GM12878 (cell line): ENCODE measurements at regions not wholly inside any gene's neighbourhood (a gene's known extent, or its start where the extent isn't known, plus 50 kb on each side); places are given as distances from the start of the nearest gene placed in this dataset.

Experiments
- ATAC-seq: fragments of 200-7000 bp; cut with Tn5 transposase; 3 replicates; pipeline ENCODE4 v1.9.1; 2020; ENCODE audit warnings: mild to moderate bottlenecking, moderate library complexity
- BruUV-seq: library from RNA; stranded (reverse); fragments of 400-500 nt; replicated peaks from 2 replicates; lab custom pipeline; 2021; lab: Mats Ljungman, UMichigan
- CTCF ChIA-PET: fragments of 300-600 bp; sonication (Branson Sonifier 250); formaldehyde crosslinking; extraction: SDS; loops from one replicate; lab custom pipeline; 2021; ENCODE audit warnings: inconsistent platforms; lab: Yijun Ruan, JAX
- POLR2A ChIA-PET: fragments of 350-600 bp; formaldehyde crosslinking; extraction: SDS; loops from one replicate; lab custom pipeline; 2021; ENCODE audit warnings: inconsistent platforms; lab: Charles Lee
- RAD21 ChIA-PET: fragments of 300-600 bp; sonication (Branson Sonifier 250); formaldehyde crosslinking; loops from one replicate; lab custom pipeline; 2023; ENCODE audit warnings: antibody characterized with exemption; ENCODE audit not compliant: unreplicated experiment; lab: Charles Lee
- SMC1A ChIA-PET: fragments of 300-600 bp; sonication (Branson Sonifier 250); formaldehyde crosslinking; loops from one replicate; lab custom pipeline; 2023; ENCODE audit not compliant: unreplicated experiment, uncharacterized antibody; lab: Charles Lee
- DNase-seq: peaks from one replicate; pipeline ENCODE4 v3.0.0-alpha.2; 2011; ENCODE audit warnings: low read depth, low spot score
- FAIRE-seq: peaks from 3 replicates; lab custom pipeline; 2011; peaks lifted over from hg19 to GRCh38; lab: Jason Lieb, UNC
- H2AFZ ChIP-seq: 2 replicates; pipeline ENCODE4 v1.6.0; 2011; ENCODE audit warnings: low read depth, low read length, control low read depth; ENCODE audit not compliant: control insufficient read depth
- H3K27ac ChIP-seq: 2 replicates; pipeline ENCODE4 v1.5.1; 2011; ENCODE audit warnings: control low read depth; ENCODE audit not compliant: control insufficient read depth, insufficient read depth
- H3K27me3 ChIP-seq, 2 experiments: replicated peaks in 1 of 2; 2 replicates each; pipeline versions ENCODE4 v1.6.0 to v1.6.1; 2011; ENCODE audit warnings: low read length in 1 of 2; ENCODE audit not compliant: control insufficient read depth in 2 of 2, insufficient read depth in 2 of 2
- H3K36me3 ChIP-seq, 2 experiments: 2 replicates each; pipeline ENCODE4 v1.5.1; 2011; ENCODE audit warnings: low read length in 1 of 2; ENCODE audit not compliant: control insufficient read depth in 2 of 2, insufficient read depth in 2 of 2
- H3K4me1 ChIP-seq: 2 replicates; pipeline ENCODE4 v1.6.1; 2011; ENCODE audit warnings: mild to moderate bottlenecking, low read length, moderate library complexity, mixed read lengths; ENCODE audit not compliant: control insufficient read depth, insufficient read depth
- H3K4me2 ChIP-seq: 2 replicates; pipeline ENCODE4 v1.6.0; 2011; ENCODE audit warnings: control low read depth; ENCODE audit not compliant: control insufficient read depth, insufficient read depth
- H3K4me3 ChIP-seq: fragments of 200-600 bp; sonication (generic); 2 replicates; pipeline ENCODE4 v1.5.1; 2016
- H3K79me2 ChIP-seq: 2 replicates; pipeline ENCODE4 v1.6.0; 2011; ENCODE audit warnings: low read length; ENCODE audit not compliant: control insufficient read depth, insufficient read depth
- H3K9ac ChIP-seq: 2 replicates; pipeline ENCODE4 v1.8.0; 2011; ENCODE audit warnings: low read length, control low read depth, mixed read lengths; ENCODE audit not compliant: control insufficient read depth, insufficient read depth
- H3K9me3 ChIP-seq: replicated peaks from 3 replicates; pipeline ENCODE4 v1.5.1; 2011; ENCODE audit warnings: mild to moderate bottlenecking, low read length; ENCODE audit not compliant: control insufficient read depth, insufficient read depth
- H4K20me1 ChIP-seq: 2 replicates; pipeline ENCODE4 v1.6.0; 2011; ENCODE audit not compliant: control insufficient read depth, insufficient read depth
- CBX5 ChIP-seq: sonication (generic); IDR thresholded peaks from 2 replicates; pipeline ENCODE4 v1.6.1; 2016; ENCODE audit warnings: low read depth, moderate library complexity, mild to moderate bottlenecking, inconsistent platforms
- CREM ChIP-seq: IDR thresholded peaks from 2 replicates; pipeline ENCODE4 v1.6.1; 2014; ENCODE audit warnings: antibody characterized with exemption, low read depth
- CTCF ChIP-seq, 3 experiments: IDR thresholded peaks in 2 of 3; conservative IDR thresholded peaks in 1 of 3; 2 replicates each; pipeline ENCODE4 v1.5.1; 2011; ENCODE audit warnings: low read depth in 3 of 3, low read length in 3 of 3, mild to moderate bottlenecking in 3 of 3, control low read depth in 2 of 3, moderate library complexity in 2 of 3, inconsistent platforms in 1 of 3, mixed read lengths in 1 of 3; ENCODE audit not compliant: control insufficient read depth in 2 of 3, insufficient read depth in 1 of 3; ENCODE audit errors: extremely low read depth in 1 of 3
- E2F8 ChIP-seq: fragments of 450-650 bp; IDR thresholded peaks from 2 replicates; pipeline ENCODE4 v1.6.1; 2018; ENCODE audit warnings: mild to moderate bottlenecking, low read depth, moderate library complexity; ENCODE audit not compliant: partially characterized antibody
- MEF2A ChIP-seq: IDR thresholded peaks from 2 replicates; pipeline ENCODE4 v1.6.1; 2011; ENCODE audit warnings: low read depth, mild to moderate bottlenecking, low read length, moderate library complexity; ENCODE audit not compliant: insufficient read depth
- REST ChIP-seq: IDR thresholded peaks from 2 replicates; pipeline ENCODE4 v1.6.1; 2012; ENCODE audit warnings: mild to moderate bottlenecking, low read depth, low read length
- SIN3A ChIP-seq: IDR thresholded peaks from 2 replicates; pipeline ENCODE4 v1.6.1; 2012; ENCODE audit warnings: low read depth, low read length, improper control_type of control experiment
- SP1 ChIP-seq: IDR thresholded peaks from one replicate; pipeline ENCODE4 v1.6.1; 2011; ENCODE audit warnings: low read depth, low read length
- TARDBP ChIP-seq: IDR thresholded peaks from 2 replicates; pipeline ENCODE4 v1.6.1; 2016; ENCODE audit warnings: borderline replicate concordance
- ZBED1 ChIP-seq: IDR thresholded peaks from 2 replicates; pipeline ENCODE4 v1.6.1; 2016; ENCODE audit warnings: borderline replicate concordance
- ZZZ3 ChIP-seq: IDR thresholded peaks from 2 replicates; pipeline ENCODE4 v1.6.1; 2011; ENCODE audit warnings: low read depth; ENCODE audit not compliant: control insufficient read depth, insufficient read length
- WGBS: methylation state at CpG from one replicate; pipeline ENCODE4 v1.1.6; 2016; ENCODE audit warnings: low lambda C conversion rate; ENCODE audit not compliant: insufficient replicate concordance, insufficient coverage; ENCODE audit errors: missing lambda C conversion rate; 5-methylcytosine and 5-hydroxymethylcytosine counted together
- in situ Hi-C: fragments of 300-500 bp; cut with MboI; formaldehyde crosslinking; loops from 9 replicates; pipeline ENCODE4 v1.14.3; 2018; ENCODE audit warnings: mixed read lengths
- intact Hi-C: fragments of 100-400 bp; cut with micrococcal nuclease; formaldehyde crosslinking; loops from one replicate; pipeline ENCODE4 v1.14.2; 2022; ENCODE audit not compliant: unreplicated experiment

GRCh38 chr2:149787206-149787605, 199.6 kb upstream of the MMADHC start:
- no TSS peak for BruUV-seq
- H2AFZ ChIP-seq, result no peak overlapping the region
- TF ChIP-seq MEF2A, result no peak
- no peak for TF ChIP-seq CREM
- TF ChIP-seq TARDBP, result no peak
- TF ChIP-seq ZZZ3, result no peak
- DNase-seq (no peak), FAIRE-seq (no peak), ATAC-seq (no peak)
- ChIA-PET RAD21 (no interaction called here), CTCF (no interaction called here), SMC1A (no interaction called here), POLR2A (no interaction called here)
- 0% methylated on average over 1 of the region's 1 CpG for WGBS
- H3K4me3 ChIP-seq, result no peak overlapping the region
- H3K9me3 ChIP-seq, result no peaks in the 10 kb centered on the region
- no peaks in the 10 kb centered on the region for H3K4me1 ChIP-seq
- no peaks in the 10 kb centered on the region for H3K36me3 ChIP-seq
- in situ Hi-C loops (no loop called here), intact Hi-C loops (no loop called here)
- H4K20me1 ChIP-seq, result no peaks in the 10 kb centered on the region
- H3K27ac ChIP-seq, result no peak overlapping the region
- no peaks in the 10 kb centered on the region for H3K79me2 ChIP-seq
- H3K27me3 ChIP-seq, result no peaks in the 10 kb centered on the region
- no peak overlapping the region for H3K9ac ChIP-seq
- H3K4me2 ChIP-seq, result no peak overlapping the region

GRCh38 chr2:149783284-149783683, 195.7 kb upstream of the MMADHC start:
- no peak overlapping the region for H3K4me2 ChIP-seq
- FAIRE-seq, result no peak
- no peak for TF ChIP-seq E2F8
- TF ChIP-seq ZBED1, result no peak
- TF ChIP-seq REST, result no peak
- no peak for TF ChIP-seq SIN3A
- TF ChIP-seq SP1, result no peak
- no peak for TF ChIP-seq CBX5
- no peak for TF ChIP-seq CTCF (IDR thresholded peaks at IDR 0.05 in 2 of 3, conservative IDR thresholded peaks at IDR 0.05 in 1 of 3; ENCODE audit: control insufficient read depth in 2 of 3, extremely low read depth in 1 of 3, insufficient read depth in 1 of 3, low read depth in 3 of 3, low read length in 3 of 3)

More at GRCh38 chr2:149783284-149783683, 195.7 kb upstream of the MMADHC start:
- WGBS, result 0% methylated on average over 1 of the region's 1 CpG
- H4K20me1 ChIP-seq, result no peaks in the 10 kb centered on the region
- no peaks in the 10 kb centered on the region for H3K79me2 ChIP-seq
- in situ Hi-C loops (no loop called here), intact Hi-C loops (no loop called here)
- H3K4me3 ChIP-seq, result no peak overlapping the region
- POLR2A ChIA-PET, result no interaction called here
- RAD21 ChIA-PET, result no interaction called here
- BruUV-seq, result no TSS peak
- no peaks in the 10 kb centered on the region for H3K9me3 ChIP-seq
- DNase-seq (no peak), ATAC-seq (no peak)
- no peak overlapping the region for H3K9ac ChIP-seq
- no peaks in the 10 kb centered on the region for H3K36me3 ChIP-seq
- SMC1A ChIA-PET, result interaction anchor here (0.6 kb wide), 1 partner anchor 27 kb away, joined by 3 read pairs; no protein-coding TSS in a partner anchor
- H2AFZ ChIP-seq, result no peak overlapping the region
- H3K4me1 ChIP-seq, result no peaks in the 10 kb centered on the region
- H3K27me3 ChIP-seq, result no peaks in the 10 kb centered on the region; a peak in 1 of 4 replicates
- no peak overlapping the region for H3K27ac ChIP-seq
- CTCF ChIA-PET, result no interaction called here
